SK-N-SH (cell line): ENCODE measurements at regions not wholly inside any gene's neighbourhood (a gene's known extent, or its start where the extent isn't known, plus 50 kb on each side); places are given as distances from the start of the nearest gene placed in this dataset.

Source experiments
- CTCF ChIP-seq: fragments of 200-600 bp; sonication (generic); IDR thresholded peaks from 2 replicates; pipeline ENCODE4 v1.6.1; 2017; ENCODE audit warnings: antibody characterized with exemption, mild to moderate bottlenecking, moderate library complexity
- EZH2phosphoT487 ChIP-seq: fragments of 200-600 bp; sonication (generic); IDR thresholded peaks from 2 replicates; pipeline ENCODE4 v1.6.1; 2017; ENCODE audit warnings: low read depth, mixed run types, mild to moderate bottlenecking, antibody characterized with exemption, moderate library complexity, borderline replicate concordance
- FOSL2 ChIP-seq: IDR thresholded peaks from 2 replicates; pipeline ENCODE4 v1.4.0; 2012; ENCODE audit warnings: low read depth, mild to moderate bottlenecking, moderate library complexity, borderline replicate concordance
- FOXM1 ChIP-seq: IDR thresholded peaks from 2 replicates; pipeline ENCODE4 v1.4.0; 2012; ENCODE audit warnings: low read depth, mild to moderate bottlenecking
- JUND ChIP-seq: IDR thresholded peaks from 2 replicates; pipeline ENCODE4 v1.4.0; 2012
- POLR2AphosphoS5 ChIP-seq: IDR thresholded peaks from 2 replicates; pipeline ENCODE4 v1.6.1; 2012; ENCODE audit warnings: low read depth, low read length
- RAD21 ChIP-seq: IDR thresholded peaks from 2 replicates; pipeline ENCODE4 v1.6.1; 2012; ENCODE audit warnings: mild to moderate bottlenecking, low read length
- TCF12 ChIP-seq: IDR thresholded peaks from 2 replicates; pipeline ENCODE4 v1.4.0; 2012
- TEAD4 ChIP-seq: IDR thresholded peaks from 2 replicates; pipeline ENCODE4 v1.4.0; 2012; ENCODE audit warnings: mild to moderate bottlenecking, borderline replicate concordance; ENCODE audit not compliant: insufficient read depth
- TF ChIP-seq, protein P1 (sequence below): IDR thresholded peaks from 2 replicates; pipeline ENCODE4; 2012
- TF ChIP-seq, protein P2 (sequence below): IDR thresholded peaks from 2 replicates; pipeline ENCODE4 v1.4.0; 2012; ENCODE audit warnings: low read depth, borderline replicate concordance

- TF ChIP-seq, protein P1, sequence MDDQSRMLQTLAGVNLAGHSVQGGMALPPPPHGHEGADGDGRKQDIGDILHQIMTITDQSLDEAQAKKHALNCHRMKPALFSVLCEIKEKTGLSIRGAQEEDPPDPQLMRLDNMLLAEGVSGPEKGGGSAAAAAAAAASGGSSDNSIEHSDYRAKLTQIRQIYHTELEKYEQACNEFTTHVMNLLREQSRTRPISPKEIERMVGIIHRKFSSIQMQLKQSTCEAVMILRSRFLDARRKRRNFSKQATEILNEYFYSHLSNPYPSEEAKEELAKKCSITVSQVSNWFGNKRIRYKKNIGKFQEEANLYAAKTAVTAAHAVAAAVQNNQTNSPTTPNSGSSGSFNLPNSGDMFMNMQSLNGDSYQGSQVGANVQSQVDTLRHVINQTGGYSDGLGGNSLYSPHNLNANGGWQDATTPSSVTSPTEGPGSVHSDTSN = no peak
- no peak for TF ChIP-seq POLR2AphosphoS5
- no peak for TF ChIP-seq CTCF
- TF ChIP-seq RAD21 = no peak
- no peak for TF ChIP-seq EZH2phosphoT487
- no peak for TF ChIP-seq FOSL2
- TF ChIP-seq, protein P2, sequence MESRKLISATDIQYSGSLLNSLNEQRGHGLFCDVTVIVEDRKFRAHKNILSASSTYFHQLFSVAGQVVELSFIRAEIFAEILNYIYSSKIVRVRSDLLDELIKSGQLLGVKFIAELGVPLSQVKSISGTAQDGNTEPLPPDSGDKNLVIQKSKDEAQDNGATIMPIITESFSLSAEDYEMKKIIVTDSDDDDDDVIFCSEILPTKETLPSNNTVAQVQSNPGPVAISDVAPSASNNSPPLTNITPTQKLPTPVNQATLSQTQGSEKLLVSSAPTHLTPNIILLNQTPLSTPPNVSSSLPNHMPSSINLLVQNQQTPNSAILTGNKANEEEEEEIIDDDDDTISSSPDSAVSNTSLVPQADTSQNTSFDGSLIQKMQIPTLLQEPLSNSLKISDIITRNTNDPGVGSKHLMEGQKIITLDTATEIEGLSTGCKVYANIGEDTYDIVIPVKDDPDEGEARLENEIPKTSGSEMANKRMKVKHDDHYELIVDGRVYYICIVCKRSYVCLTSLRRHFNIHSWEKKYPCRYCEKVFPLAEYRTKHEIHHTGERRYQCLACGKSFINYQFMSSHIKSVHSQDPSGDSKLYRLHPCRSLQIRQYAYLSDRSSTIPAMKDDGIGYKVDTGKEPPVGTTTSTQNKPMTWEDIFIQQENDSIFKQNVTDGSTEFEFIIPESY = no peak
- TF ChIP-seq FOXM1 = no peak
- no peak for TF ChIP-seq TEAD4
- no peak for TF ChIP-seq TCF12
- TF ChIP-seq JUND = no peak
These were observed 139.9 kb upstream of the CDYL start for GRCh38 chr6:4636191-4636880.
